ENCODE measurements at regions not wholly inside any gene's neighbourhood (a gene's known extent, or its start where the extent isn't known, plus 50 kb on each side); places are given as distances from the start of the nearest gene placed in this dataset.

- TF ChIP-seq CTCF (IDR thresholded peaks at IDR 0.05; ENCODE audit: low read depth, low read length, missing input control) (no peak), RXRA (IDR thresholded peaks at IDR 0.05) (no peak), ATF3 (IDR thresholded peaks at IDR 0.05) (no peak), EGR1 (IDR thresholded peaks at IDR 0.05; ENCODE audit: low read depth in 2 of 2) (no peak), SP1 (IDR thresholded peaks at IDR 0.05) (no peak), REST (IDR thresholded peaks at IDR 0.05) (no peak)
Measured at GRCh38 chr9:108469654-108470053, 386.1 kb downstream of the ACTL7B start.
